ENCODE measurements at regions not wholly inside any gene's neighbourhood (a gene's known extent, or its start where the extent isn't known, plus 50 kb on each side); places are given as distances from the start of the nearest gene placed in this dataset.

DNA sequence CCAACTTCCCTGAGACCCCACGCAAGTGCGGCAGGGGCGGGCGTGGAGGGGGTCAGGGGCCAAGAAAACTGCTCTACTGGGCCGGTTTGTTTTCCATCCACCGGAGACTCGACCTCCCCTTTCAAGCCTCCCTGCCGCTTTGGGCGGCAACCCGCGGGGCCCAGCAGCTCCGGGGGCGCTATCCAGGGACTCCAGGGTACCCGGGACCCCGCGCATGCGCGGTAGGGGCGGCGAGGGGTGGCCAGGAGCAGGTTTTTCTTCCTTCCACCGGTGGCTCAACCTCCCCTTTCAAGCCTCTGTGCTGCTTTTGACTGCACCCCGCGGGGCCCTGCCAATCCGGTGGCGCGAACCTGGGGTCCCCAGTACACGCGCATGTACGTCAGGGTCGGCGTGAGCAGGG, 323.5 kb downstream of the ALG10 start:
- DNase-seq (ENCODE audit: low read depth in 2 of 2) = no peak

DNA sequence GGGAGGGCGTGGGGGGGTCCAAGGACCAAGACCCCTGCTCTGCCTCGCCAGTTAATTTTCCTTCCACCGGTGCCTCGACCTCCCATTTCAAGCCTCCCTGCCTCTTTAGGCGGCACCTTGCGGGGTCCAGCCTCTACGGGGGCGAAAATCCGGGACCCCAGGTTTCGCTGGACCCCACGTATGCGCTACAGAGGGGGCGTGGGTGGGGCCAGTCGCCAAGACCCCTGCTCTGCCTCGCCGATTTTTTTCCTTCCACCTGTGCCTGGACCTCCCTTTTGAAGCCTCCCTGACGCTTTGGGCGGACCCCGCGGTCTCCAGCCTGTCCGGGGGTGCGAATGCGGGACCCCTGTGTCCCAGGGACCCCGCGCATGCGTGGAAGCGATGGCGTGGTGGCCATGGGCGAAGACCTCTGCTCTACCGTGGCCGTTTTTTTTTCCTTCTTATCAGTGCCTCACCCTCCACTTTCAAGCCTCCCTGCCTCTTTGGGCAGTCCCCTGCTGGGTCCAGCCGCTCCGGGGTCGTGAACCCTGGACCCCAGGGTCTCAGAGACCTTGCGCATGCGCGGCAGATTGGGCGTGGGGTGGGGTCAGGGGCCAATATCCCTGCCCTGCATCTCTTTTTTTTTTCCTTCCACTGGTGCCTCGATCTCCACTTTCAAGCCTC, 324.2 kb downstream of the ALG10 start:
- DNase-seq (ENCODE audit: low read depth in 2 of 2) = no peak

DNA sequence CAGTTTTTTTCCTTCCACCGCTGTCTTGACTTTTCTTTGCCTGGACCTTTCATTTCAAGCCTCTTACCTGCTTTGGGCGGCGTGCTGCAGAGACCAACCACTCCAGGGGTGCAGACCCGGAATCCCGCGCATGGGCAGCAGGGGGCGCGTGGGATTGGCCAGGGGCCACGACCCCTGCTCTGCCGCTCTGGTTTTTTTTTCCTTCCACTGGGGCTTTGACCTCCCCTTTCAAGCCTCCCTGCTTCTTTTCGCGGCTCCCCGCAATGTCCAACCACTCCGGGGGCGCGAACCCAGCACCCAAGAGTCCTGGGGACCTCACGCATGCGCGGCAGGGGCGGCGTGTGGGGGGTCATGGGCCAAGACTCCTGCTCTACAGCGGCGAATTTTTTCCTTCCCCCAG, 325.1 kb downstream of the ALG10 start:
- DNase-seq (ENCODE audit: low read depth in 2 of 2) = no peak

DNA sequence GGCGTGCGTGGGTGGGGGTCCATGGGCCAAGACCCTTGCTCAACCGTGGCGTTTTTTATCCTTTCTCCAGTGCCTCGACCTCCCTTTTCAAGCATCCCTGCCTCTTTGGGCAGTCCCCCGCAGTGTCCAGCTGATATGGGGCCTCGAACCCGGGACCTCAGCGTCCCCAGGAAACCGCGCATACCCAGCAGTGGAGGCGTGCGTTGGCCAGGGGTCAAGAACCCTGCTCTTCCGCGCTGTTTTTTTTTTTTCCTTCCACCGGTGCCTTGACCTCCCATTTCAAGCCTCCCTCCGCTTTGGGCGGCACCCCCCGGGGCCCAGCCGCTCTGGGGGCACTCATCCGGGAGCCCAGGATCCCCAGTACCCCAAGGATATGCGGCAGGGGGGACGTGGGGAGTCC, 325.8 kb downstream of the ALG10 start:
- no peak for DNase-seq (ENCODE audit: low read depth in 2 of 2)

DNA sequence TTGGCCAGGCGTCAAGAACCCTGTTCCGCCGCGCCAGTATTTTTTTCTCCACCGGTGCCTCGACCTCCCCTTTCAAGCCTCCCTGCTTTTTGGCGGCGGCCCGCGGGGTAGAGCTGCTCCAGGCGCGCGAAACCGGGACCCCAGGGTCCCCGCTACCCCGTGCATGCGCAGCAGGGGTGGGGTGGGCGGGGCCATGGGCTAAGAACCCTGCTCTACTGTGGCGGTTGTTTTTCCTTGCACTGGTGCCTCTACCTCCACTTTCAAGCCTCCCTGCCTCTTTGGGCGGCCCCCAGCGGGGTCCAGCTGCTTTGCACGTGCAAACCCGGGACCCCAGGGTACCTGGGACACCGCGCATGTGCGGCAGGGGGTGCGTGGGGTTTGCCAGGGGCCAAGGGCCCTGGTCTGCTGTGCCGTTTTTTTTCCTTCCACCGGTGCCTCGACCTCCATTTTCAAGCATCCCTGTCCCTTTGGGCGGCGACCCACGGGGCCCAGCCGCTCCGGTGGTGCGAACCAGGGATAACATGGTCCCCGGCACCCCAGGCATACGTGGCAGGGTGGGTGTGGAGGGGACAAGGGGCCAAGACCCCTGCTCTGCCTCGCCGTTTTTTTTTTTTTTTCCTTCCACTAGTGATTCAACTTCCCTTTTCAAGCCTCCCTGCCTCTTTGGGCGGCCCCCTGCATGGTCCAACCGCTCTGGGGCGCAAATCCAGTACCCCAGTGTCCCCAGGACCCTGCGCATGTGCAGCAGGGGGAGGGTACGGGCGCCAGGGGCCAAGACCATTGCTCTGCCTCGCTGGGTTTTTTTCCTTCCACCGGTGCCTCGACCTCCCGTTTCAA, 326.8 kb downstream of the ALG10 start:
- DNase-seq (ENCODE audit: low read depth in 2 of 2) = no peak

DNA sequence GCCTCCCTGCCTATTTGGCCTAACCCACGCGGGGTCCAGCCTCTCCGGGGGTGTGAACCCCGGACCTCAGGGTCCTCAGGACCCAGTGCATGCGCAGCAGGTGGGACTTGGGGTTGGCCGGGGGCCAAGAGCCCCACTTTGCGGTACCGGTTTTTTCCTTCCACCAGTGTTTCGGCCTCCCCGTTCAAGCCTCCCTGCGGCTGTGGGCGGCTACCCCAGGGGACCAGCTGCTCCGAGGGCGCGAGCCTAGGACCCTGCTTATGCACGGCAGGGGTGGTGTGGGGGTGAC, 327.3 kb downstream of the ALG10 start:
- no peak for DNase-seq (ENCODE audit: low read depth in 2 of 2)

DNA sequence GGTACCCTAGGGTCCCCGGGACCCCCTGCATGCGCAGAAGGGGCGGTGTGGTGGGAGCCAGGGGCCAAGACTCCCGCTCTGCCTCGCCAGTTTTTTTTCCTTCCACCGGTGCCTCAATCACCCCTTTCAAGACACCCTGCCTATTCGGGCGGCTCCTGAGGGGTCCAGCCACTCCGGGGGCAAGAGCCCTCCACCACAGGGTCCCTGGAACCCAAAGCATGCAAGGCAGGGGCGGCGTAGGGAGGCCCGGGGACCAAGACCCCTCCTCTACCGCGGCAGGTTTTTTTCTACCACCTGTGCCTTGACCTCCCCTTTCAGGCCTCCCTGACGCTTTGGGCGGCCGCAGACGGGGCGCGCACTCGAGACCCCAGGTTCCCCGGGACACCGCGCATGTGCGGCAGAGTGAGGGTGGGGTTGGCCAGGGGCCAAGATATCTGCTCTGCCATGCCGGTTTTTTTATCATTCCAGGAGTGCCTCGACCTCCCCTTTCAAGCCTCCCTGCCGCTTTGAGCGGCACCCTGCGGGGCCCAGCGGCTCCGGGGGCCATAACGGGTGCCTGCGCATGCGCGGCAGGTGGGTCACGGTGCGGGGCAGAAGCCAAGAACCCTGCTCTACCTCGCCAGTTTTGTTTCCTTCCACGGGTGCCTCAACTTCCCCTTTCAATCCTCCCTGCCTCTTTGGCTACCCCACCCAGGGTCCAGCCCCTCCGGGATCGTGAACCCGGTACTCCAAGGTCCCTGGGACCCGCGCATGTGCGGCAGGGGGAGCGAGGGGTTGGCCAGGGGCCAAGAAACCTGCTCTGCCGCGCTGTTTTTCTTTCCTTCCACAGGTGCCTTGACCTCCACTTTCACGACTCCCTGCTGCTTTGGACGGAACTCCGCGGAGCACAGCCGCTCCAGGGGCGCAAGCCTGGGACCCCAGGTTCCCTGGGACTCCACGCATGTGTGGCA, 328.1 kb downstream of the ALG10 start:
- DNase-seq (ENCODE audit: low read depth in 2 of 2) = no peak

DNA sequence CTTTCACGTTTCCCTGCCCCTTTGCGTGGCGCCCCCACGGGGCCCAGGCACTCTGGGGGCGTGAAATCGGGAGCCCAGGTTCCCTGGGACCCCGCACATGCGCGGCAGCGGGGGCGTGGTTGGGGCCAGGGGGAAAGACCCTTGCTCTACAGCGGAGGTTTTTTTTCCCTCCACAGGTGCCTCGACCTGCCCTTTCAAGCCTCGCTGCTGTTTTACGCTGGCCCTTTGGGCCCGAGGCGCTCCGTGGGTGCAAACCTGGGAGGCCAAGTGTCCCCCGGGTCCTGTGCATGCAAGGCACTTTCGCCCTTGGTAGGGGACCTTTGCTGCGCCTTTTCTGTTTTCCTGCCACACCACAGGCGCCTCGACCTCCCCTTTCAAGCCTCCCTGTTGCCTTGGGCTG, 329.8 kb downstream of the ALG10 start:
- no peak for DNase-seq (ENCODE audit: low read depth in 2 of 2)

DNA sequence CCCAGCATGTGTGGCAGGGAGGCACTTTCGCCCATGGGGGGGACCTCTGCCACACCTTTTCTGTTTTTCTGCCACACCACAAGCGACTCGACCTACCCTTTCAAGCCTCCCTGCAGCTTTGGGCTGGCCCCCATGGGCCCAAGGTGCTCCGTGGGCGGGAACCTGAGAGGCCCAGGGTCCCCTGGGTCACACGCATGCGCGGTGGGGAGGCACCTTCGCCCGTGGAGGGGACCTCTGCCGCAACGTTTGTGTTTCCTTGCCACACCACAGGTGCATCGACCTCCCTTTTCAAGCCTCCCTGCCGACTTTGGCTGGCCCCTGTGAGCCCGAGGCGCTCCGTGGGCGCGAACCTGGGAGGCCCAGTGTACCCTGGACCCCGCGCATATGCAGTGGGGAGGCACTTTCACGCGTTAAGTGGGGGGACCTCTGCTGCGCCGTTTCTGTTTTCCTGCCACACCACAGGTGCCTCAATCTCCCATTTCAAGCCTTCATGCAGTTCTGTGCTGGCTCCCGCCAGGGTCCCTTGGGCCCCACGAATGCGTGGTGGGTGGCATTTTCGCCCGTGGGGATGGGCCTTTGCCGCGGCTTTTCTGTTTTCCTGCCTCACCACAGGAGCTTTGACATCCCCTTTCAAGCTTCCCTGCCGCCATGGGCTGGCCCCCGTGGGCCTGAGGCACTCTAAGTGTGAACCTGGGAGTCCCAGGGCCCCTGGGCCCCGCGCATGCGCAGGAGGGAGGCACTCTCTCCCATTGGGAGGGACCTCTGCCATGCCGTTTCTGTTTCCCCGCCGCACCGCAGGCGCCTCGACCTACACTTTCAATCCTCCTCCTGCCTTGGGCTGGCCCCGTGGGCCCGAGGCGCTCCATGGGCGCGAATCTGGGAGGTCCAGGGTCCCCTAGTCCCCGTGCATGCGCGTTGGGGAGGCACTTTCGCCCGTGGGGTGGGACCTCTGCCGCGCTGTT, 332.2 kb downstream of the ALG10 start:
- no peak for DNase-seq (ENCODE audit: low read depth in 2 of 2)

DNA sequence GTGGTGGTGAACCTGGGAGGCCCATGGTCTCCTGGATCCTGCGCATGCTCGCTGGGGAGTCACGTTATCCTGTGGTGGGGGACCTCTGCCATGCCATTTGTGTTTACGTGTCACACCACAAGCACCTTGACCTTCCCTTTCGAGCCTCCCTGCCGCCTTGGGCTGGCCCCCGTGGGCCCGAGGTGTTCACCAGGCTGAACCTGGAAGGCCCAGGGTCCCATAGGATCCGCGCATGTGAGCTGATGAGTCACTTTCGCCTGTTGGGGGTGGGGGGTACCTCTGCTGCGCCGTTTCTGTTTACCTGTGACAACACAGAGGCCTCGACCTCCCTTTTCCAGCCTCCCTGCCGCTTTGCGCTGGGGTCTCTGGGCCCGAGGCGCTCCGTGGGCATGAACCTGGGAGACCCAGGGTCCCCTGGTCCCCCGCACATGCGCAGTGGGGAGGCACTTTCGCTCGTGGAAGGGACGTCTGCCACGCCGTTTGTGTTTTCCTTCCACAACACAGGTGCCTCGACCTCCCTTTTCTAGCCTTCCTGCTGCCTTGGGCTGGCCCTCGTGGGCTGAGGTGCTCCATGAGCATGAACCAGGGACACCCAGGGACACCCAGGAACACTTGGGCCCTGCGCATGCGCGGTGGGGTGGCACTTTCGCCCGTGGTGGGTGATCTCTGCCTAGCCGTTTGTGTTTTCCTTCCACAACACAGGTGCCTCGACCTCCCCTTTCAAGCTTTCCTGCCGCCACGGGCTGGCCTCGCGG, 334.1 kb downstream of the ALG10 start:
- no peak for DNase-seq (ENCODE audit: low read depth in 2 of 2)

DNA sequence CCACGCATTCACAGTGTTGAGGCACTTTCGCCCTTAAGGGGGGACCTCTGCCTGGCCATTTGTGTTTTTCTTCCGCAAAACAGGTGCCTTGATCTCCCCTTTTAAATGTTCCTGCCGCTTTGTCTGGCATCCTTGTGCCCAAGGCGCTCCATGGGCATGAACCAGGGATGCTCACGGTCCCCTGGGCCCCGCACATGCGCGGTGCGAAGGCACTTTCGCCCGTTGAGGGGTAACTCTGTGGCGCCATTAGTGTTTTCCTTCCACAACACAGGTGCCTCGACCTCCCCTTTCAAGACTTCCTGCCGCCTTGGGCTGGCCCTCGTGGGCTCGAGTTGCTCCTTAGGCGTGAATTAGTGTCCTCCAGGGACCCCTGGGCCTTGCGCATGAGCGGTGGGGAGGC, 335.5 kb downstream of the ALG10 start:
- DNase-seq (ENCODE audit: low read depth in 2 of 2) = no peak

DNA sequence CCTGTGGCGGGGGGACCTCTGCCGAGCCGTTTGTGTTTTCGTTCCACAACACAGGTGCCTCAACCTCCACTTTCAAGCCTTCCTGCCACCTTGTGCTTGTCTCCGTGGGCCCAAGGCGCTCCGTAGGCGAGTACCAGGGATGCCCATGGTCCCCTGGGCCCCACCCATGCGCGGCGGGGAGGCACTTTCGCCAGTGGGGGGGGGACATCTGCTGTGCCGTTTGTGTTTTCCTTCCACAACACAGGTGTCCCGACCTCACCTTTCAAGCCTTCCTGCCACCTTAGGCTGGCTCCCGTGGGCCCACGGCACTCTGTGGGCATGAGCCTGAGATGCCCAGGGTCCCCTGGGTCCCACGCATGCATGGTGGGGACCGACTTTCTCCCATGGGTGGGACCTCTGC, 335.9 kb downstream of the ALG10 start:
- no peak for DNase-seq (ENCODE audit: low read depth in 2 of 2)

DNA sequence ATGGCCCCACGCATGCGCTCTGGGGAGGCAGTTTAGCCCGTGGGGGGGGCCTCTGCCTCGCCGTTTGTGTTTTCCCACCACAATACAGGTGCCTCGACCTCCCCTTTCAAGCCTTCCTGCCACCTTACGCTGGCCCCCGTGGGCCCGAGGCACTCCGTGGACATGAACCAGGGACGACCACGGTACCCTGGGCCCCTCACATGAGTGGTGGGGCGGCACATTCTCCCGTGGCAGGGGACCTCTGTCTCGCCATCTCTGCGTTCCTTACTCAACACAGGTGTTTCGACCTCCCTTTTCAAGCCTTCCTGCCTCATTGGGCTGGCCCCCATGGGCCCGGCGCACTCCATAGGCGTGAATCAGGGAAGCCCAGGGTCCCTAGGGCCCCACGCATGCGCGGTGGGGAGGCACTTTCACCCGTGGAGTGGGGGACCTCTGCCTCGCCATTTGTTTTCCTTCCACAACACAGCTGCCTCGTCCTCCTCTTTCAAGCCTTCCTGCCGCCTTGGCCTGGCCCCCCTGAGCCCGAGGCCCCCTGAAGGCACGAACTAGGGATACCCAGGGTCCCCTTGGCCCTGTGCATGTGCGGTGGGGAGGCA, 339.5 kb downstream of the ALG10 start:
- DNase-seq (ENCODE audit: low read depth in 2 of 2) = no peak

DNA sequence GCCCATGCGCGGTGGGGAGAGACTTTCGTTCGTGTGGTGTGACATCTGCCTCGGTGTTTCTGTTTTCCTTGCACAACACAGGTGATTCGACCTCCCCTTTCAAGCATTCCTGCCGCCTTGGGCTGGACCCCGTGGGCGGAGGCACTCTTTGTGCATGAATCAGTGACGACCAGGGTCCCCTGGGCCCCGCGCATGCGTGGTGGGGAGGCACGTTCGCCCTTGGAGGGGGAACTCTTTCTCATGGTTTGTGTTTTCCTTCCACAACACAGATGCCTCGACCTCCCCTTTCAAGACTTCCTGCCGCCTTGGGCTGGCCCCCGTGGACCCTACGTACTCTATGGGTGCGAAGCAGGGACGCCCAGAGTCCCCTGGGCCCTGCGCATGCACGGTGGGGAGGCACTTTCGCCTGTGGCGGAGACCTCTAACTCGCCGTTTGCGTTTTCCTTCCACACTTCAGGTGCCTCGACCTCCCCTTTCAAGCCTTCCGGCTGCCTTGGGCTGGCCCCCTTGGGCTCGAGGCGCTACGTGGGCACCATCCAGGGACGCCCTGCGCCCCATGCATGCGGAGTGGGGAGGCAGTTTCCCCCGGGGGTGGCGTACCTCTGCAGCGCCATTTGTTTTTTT, 340.9 kb downstream of the ALG10 start:
- no peak for DNase-seq (ENCODE audit: low read depth in 2 of 2)

DNA sequence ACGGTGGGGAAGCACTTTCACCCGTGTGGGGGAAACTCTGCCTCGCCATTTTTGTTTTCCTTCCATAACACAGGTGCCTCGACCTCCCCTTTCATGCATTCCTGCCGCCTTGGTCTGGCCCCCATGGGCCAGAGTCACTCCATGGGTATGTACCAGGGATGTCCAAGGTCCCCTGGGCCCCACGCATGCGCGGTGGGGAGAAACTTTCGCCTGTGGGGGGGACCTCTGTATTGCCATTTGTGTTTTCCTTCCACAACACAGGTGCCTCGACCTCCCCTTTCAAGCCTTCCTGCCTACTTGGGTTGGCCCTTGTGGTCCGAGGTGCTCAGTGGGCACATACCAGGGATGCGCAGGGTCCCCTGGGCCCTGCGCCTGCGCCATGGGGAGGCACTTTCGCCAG, 345.8 kb downstream of the ALG10 start:
- DNase-seq (ENCODE audit: low read depth in 2 of 2) = no peak

DNA sequence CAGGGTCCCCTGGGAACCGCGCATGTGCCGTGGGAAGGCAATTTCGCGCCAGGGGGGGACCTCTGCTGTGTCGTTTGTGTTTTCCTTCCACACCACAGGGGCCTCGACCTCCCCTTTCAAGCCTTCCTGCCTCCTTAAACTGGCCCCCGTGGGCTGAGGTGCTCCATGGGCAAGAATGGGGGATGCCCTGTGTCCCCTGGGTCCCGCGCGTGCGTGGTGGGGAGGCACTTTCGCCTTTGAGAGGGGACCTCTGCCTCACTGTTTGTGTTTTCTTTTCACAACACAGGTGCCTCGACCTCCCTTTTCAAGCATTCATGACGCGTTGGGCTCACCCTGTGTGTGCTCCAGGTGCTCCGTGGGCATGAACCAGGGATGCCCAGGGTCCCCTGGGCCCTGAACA, 348.8 kb downstream of the ALG10 start:
- DNase-seq (ENCODE audit: low read depth in 2 of 2) = no peak

DNA sequence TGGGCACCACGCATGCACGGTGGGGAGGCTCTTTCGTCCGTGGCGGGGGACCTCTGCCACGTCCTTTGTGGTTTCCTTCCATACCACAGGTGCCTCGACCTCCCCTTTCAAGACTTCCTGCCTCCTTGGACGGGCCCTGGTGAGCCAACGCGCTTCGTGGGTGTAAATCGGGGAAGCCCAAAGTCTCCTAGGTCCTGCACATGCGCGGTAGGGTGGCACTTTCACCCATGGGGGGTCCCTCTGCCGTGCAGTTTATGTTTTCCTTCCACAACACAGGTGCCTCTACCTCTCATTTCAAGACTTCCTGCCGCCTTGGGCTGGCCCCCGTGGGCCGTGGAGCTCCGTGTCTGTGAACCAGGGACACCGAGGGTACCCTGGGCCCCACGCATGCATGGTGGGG, 349.7 kb downstream of the ALG10 start:
- no peak for DNase-seq (ENCODE audit: low read depth in 2 of 2)

DNA sequence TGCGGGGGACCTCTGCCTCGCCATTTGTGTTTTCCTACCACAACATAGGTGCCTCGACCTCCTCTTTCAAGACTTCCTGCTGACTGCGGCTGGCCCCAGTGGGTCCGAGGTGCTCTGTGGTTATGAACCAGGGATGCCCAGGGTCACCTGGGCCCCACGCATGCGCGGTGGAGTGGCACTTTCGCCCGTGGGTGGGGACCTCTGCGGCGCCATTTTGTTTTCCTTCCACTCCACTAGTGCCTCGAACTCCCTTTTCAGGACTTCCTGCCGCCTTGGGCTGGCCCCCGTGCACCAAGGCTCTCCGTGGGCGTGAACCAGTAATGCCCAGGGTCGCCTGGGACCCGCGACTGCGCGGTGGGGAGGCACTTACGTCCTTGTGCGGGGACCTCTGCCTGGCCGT, 351.6 kb downstream of the ALG10 start:
- no peak for DNase-seq (ENCODE audit: low read depth in 2 of 2)

DNA sequence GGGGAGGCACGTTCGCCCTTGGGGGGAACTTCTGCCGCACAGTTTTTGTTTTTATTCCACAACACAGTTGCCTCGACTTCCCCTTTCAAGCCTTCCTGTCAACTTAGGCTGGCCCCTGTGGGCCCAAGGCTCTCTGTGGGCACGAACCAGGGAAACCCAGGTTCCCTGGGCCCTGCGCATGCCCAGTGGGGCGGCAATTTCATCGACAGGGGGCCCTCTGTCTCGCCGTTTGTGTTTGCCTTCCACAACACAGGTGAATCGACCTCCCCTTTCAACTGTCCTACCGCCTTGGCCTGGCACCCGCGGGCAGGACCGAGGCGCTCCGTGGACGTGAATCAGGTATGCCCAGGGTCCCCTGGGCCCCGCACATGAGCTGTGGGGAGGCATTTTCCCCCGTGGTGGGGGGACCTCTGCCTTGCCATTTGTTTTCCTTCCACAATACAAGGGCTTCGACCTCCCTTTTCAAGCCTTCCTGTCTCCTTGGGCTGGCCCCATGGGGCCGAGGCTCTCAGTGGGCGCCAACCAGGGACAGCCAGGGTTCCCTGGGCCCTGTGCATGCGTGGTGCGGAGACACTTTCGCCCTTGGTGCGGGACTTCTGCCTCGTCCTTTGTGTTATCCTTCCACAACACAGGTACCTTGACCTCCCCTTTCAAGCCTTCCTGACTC, 354.0 kb downstream of the ALG10 start:
- no peak for DNase-seq (ENCODE audit: low read depth in 2 of 2)
